Type B pancreatic cell (in vitro differentiated cells): ENCODE measurements at regions not wholly inside any gene's neighbourhood (a gene's known extent, or its start where the extent isn't known, plus 50 kb on each side); places are given as distances from the start of the nearest gene placed in this dataset.

ENCODE experiments used
- DNase-seq: peaks from one replicate; pipeline ENCODE4 v3.0.0; 2021; ENCODE audit warnings: mixed read lengths; ENCODE audit not compliant: unreplicated experiment; ENCODE audit errors: extremely low spot score
- H3K27ac Mint-ChIP-seq: 2 replicates; pipeline ENCODE4 v1.8.0; 2021; ENCODE audit warnings: mild to moderate bottlenecking, mixed read lengths
- H3K27me3 Mint-ChIP-seq: 2 replicates; pipeline ENCODE4 v1.8.0; 2021; ENCODE audit warnings: mixed read lengths
- H3K36me3 Mint-ChIP-seq: 2 replicates; pipeline ENCODE4 v1.8.0; 2021; ENCODE audit warnings: mixed read lengths
- H3K4me1 Mint-ChIP-seq: one replicate; pipeline ENCODE4 v1.8.0; 2021; ENCODE audit warnings: mixed read lengths; ENCODE audit not compliant: unreplicated experiment
- H3K4me3 Mint-ChIP-seq: 2 replicates; pipeline ENCODE4 v1.8.0; 2021; ENCODE audit warnings: mild to moderate bottlenecking, mixed read lengths
- H3K9me3 Mint-ChIP-seq: 2 replicates; pipeline ENCODE4 v1.8.0; 2021; ENCODE audit warnings: mixed read lengths
- CTCF ChIP-seq: fragments of 200-600 bp; sonication (generic); conservative IDR thresholded peaks from 2 replicates; pipeline ENCODE4 v1.5.0; 2021; ENCODE audit warnings: antibody characterized with exemption, mild to moderate bottlenecking

GRCh38 chr1:163523375-163524029 is 201.7 kb downstream of the NUF2 start:
- Mint-ChIP-seq H3K27ac (no peak overlapping the region), H3K4me3 (no peak overlapping the region), H3K36me3 (peaks cover 3% of the 10 kb centered on the region), H3K4me1 (peaks cover 18% of the 10 kb centered on the region), H3K27me3 (no peaks in the 10 kb centered on the region), H3K9me3 (peaks cover 4% of the 10 kb centered on the region)
- TF ChIP-seq CTCF: no peak
- DNase-seq: no peak

- Mint-ChIP-seq H3K9me3 (no peaks in the 10 kb centered on the region), H3K4me3 (no peak overlapping the region), H3K27me3 (no peaks in the 10 kb centered on the region), H3K4me1 (peaks cover 10% of the 10 kb centered on the region), H3K27ac (no peak overlapping the region), H3K36me3 (no peaks in the 10 kb centered on the region)
- TF ChIP-seq CTCF: peak; percentile 82
- no peak for DNase-seq
Observed at GRCh38 chr1:163528710-163529348, 207.1 kb downstream of the NUF2 start.

- no peaks in the 10 kb centered on the region for H3K36me3 Mint-ChIP-seq
- H3K9me3 Mint-ChIP-seq: no peaks in the 10 kb centered on the region
- no peak overlapping the region for H3K4me3 Mint-ChIP-seq
- no peak overlapping the region for H3K27ac Mint-ChIP-seq
- no peak for TF ChIP-seq CTCF
- no peaks in the 10 kb centered on the region for H3K27me3 Mint-ChIP-seq
- H3K4me1 Mint-ChIP-seq: peaks cover 18% of the 10 kb centered on the region
- no peak for DNase-seq
Observed at GRCh38 chr1:163531345-163531744, 209.6 kb downstream of the NUF2 start.

- Mint-ChIP-seq H3K27ac (no peak overlapping the region), H3K4me1 (peaks cover 30% of the 10 kb centered on the region), H3K36me3 (no peaks in the 10 kb centered on the region), H3K27me3 (no peaks in the 10 kb centered on the region), H3K4me3 (no peak overlapping the region), H3K9me3 (no peaks in the 10 kb centered on the region)
- no peak for TF ChIP-seq CTCF
- no peak for DNase-seq
Observed at GRCh38 chr1:163535401-163535800, 213.6 kb downstream of the NUF2 start.

- Mint-ChIP-seq H3K27ac (no peak overlapping the region), H3K36me3 (no peaks in the 10 kb centered on the region), H3K4me1 (peaks cover 30% of the 10 kb centered on the region), H3K9me3 (no peaks in the 10 kb centered on the region), H3K27me3 (no peaks in the 10 kb centered on the region), H3K4me3 (no peak overlapping the region)
- peak; percentile 70 for TF ChIP-seq CTCF
- DNase-seq: no peak
Observed at GRCh38 chr1:163535807-163536206, 214.1 kb downstream of the NUF2 start.
